Astrocyte of the spinal cord (primary cell): ENCODE measurements at regions not wholly inside any gene's neighbourhood (a gene's known extent, or its start where the extent isn't known, plus 50 kb on each side); places are given as distances from the start of the nearest gene placed in this dataset.
A peak's percentile ranks its signal among the peaks of the same experiment; 100 is the strongest.

Experiments used
- DNase-seq: peaks from one replicate; pipeline ENCODE4 v3.0.0; 2011; ENCODE audit warnings: low read depth, low spot score
- H3K4me3 ChIP-seq: 2 replicates; pipeline ENCODE4 v1.5.1; 2011; ENCODE audit warnings: low read depth, mild to moderate bottlenecking, low read length, moderate library complexity
- CTCF ChIP-seq: IDR thresholded peaks from 2 replicates; pipeline ENCODE4 v1.5.1; 2012; ENCODE audit warnings: low read depth, mild to moderate bottlenecking, low read length, inconsistent platforms
- in situ Hi-C: cut with HindIII; loops from 2 replicates; pipeline ENCODE4 v1.10.0; 2017; ENCODE audit warnings: low sequenced_read_pairs

GRCh38 chr13:107680115-107680514 is 535.2 kb downstream of the LIG4 start:
- in situ Hi-C loops, result no loop called here
- no peak for TF ChIP-seq CTCF
- peak; percentile 3 for DNase-seq
- no peak overlapping the region for H3K4me3 ChIP-seq

- TF ChIP-seq CTCF, result peak; percentile 23
- no peak for DNase-seq
- no peak overlapping the region for H3K4me3 ChIP-seq
- in situ Hi-C loops, result no loop called here
Observed at GRCh38 chr13:107678075-107678689, 537.2 kb downstream of the LIG4 start.

GRCh38 chr13:107675847-107676550 is 539.3 kb downstream of the LIG4 start:
- no peak overlapping the region for H3K4me3 ChIP-seq
- TF ChIP-seq CTCF, result no peak
- in situ Hi-C loops, result no loop called here
- DNase-seq, result no peak

GRCh38 chr13:107669391-107669993 is 545.8 kb downstream of the LIG4 start:
- no peak for TF ChIP-seq CTCF
- H3K4me3 ChIP-seq, result no peak overlapping the region
- peak; percentile 56 for DNase-seq
- in situ Hi-C loops, result no loop called here

GRCh38 chr13:107665926-107666458 is 549.3 kb downstream of the LIG4 start:
- in situ Hi-C loops, result no loop called here
- TF ChIP-seq CTCF, result no peak
- H3K4me3 ChIP-seq, result no peak overlapping the region
- no peak for DNase-seq

- peak; percentile 93 for TF ChIP-seq CTCF
- H3K4me3 ChIP-seq, result no peak overlapping the region
- in situ Hi-C loops, result no loop called here
- peak; percentile 67 for DNase-seq
Observed at GRCh38 chr13:107650081-107650701, 565.1 kb downstream of the LIG4 start.
